ENCODE measurements at regions not wholly inside any gene's neighbourhood (a gene's known extent, or its start where the extent isn't known, plus 50 kb on each side); places are given as distances from the start of the nearest gene placed in this dataset.

DNA sequence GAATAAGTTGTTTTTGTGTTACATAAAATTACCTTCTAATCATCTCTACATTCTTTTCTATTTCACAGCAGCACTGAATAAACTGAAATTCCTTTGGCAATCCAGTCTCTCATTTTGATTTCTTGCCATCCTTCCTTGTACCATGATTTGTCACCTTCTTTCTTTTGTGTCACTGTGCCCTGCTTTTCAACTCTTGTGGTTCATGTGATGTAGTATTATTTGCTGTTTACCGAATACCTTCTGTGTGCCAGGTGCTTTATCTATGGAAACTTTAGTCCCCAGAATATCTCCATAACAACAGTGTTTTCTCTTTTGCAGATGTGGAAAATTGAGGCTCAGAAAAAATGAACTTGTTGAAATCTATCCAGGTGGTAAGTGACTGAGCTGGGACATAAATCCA lies 220.3 kb downstream of the STK31 start:
- Histone ChIP-seq H3K9ac (replicated peaks; ENCODE audit: extremely low read depth, insufficient read depth, low read length) (no peak overlapping the region), H4K20me1 (replicated peaks; ENCODE audit: control insufficient read depth, extremely low read depth, insufficient read depth, low read length) (no peaks in the 10 kb centered on the region), H3K79me2 (ENCODE audit: control insufficient read depth, insufficient read depth, low read length) (no peaks in the 10 kb centered on the region), H3K27me3 (ENCODE audit: control insufficient read depth in 2 of 2, insufficient read depth in 2 of 2, low read length in 2 of 2) (no peaks in the 10 kb centered on the region), H3K4me3 (replicated peaks in 1 of 3; ENCODE audit: insufficient read depth in 1 of 3, low read depth in 1 of 3, low read length in 3 of 3) (no peak overlapping the region), H3K9me3 (replicated peaks; ENCODE audit: control insufficient read depth, insufficient read depth, low read length) (no peaks in the 10 kb centered on the region), H2AFZ (ENCODE audit: low read depth, low read length) (no peak overlapping the region), H3K4me1 (ENCODE audit: control insufficient read depth, extremely low read depth, insufficient read depth, low read length) (no peaks in the 10 kb centered on the region), H3K4me2 (ENCODE audit: insufficient read depth, low read length) (no peak overlapping the region), H3K36me3 (ENCODE audit: control insufficient read depth in 2 of 2, extremely low read depth in 1 of 2, insufficient read depth in 2 of 2, low read length in 2 of 2) (no peaks in the 10 kb centered on the region), H3K9me1 (replicated peaks; ENCODE audit: control insufficient read depth, extremely low read depth, insufficient read depth, low read length) (no peaks in the 10 kb centered on the region), H3K27ac (ENCODE audit: insufficient read depth, low read depth, low read length) (no peak overlapping the region)
- CTCF ChIA-PET: no interaction called here
- no TSS peak for BruUV-seq (replicated peaks)
- DNase-seq (ENCODE audit: low read depth, low spot score): no peak
- POLR2A ChIA-PET: no interaction called here
- FAIRE-seq: no peak
- intact Hi-C loops (cut with micrococcal nuclease): loop anchor here (10.0 kb wide), 1 partner anchor 734 kb away; no protein-coding TSS in a partner anchor
- TF ChIP-seq POLR2AphosphoS5 (IDR thresholded peaks at IDR 0.05; ENCODE audit: insufficient read depth, low read depth, low read length): no peak
- no peak for TF ChIP-seq FOS (IDR thresholded peaks at IDR 0.05; ENCODE audit: borderline replicate concordance, insufficient read depth, low read length)
- TF ChIP-seq, protein P1, sequence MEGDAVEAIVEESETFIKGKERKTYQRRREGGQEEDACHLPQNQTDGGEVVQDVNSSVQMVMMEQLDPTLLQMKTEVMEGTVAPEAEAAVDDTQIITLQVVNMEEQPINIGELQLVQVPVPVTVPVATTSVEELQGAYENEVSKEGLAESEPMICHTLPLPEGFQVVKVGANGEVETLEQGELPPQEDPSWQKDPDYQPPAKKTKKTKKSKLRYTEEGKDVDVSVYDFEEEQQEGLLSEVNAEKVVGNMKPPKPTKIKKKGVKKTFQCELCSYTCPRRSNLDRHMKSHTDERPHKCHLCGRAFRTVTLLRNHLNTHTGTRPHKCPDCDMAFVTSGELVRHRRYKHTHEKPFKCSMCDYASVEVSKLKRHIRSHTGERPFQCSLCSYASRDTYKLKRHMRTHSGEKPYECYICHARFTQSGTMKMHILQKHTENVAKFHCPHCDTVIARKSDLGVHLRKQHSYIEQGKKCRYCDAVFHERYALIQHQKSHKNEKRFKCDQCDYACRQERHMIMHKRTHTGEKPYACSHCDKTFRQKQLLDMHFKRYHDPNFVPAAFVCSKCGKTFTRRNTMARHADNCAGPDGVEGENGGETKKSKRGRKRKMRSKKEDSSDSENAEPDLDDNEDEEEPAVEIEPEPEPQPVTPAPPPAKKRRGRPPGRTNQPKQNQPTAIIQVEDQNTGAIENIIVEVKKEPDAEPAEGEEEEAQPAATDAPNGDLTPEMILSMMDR (IDR thresholded peaks at IDR 0.05; ENCODE audit: extremely low read depth in 1 of 2, insufficient read depth in 1 of 2, low read depth in 1 of 2, low read length in 2 of 2): no peak
- TF ChIP-seq POLR2A (IDR thresholded peaks at IDR 0.05; ENCODE audit: low read depth, low read length): no peak
- no peak for TF ChIP-seq EZH2 (IDR thresholded peaks at IDR 0.05; ENCODE audit: borderline replicate concordance, low read depth, low read length, severe bottlenecking)
- TF ChIP-seq GATA2 (IDR thresholded peaks at IDR 0.05; ENCODE audit: insufficient read depth, insufficient read length, low read depth, low read length): no peak
- TF ChIP-seq MYC (IDR thresholded peaks at IDR 0.05; ENCODE audit: low read depth, low read length): no peak
- TF ChIP-seq JUN (IDR thresholded peaks at IDR 0.05; ENCODE audit: borderline replicate concordance, insufficient read depth, insufficient read length, low read depth): no peak
- TF ChIP-seq, protein P2, sequence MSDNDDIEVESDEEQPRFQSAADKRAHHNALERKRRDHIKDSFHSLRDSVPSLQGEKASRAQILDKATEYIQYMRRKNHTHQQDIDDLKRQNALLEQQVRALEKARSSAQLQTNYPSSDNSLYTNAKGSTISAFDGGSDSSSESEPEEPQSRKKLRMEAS (IDR thresholded peaks at IDR 0.05; ENCODE audit: insufficient read depth, insufficient read length): no peak
- dilution Hi-C loops (cut with MboI; ENCODE audit: extremely low pct_ligation_motif_present, low sequenced_read_pairs): no loop called here

Data from endothelial cell of umbilical vein (primary cell).